HEK293 (cell line): ENCODE measurements at regions not wholly inside any gene's neighbourhood (a gene's known extent, or its start where the extent isn't known, plus 50 kb on each side); places are given as distances from the start of the nearest gene placed in this dataset.

Source experiments
- CTCF ChIA-PET: fragments of 350-600 bp; formaldehyde crosslinking; extraction: SDS; loops from one replicate; lab custom pipeline; 2021; ENCODE audit warnings: antibody characterized with exemption; lab: Yijun Ruan, JAX
- POLR2A ChIA-PET: fragments of 300-600 bp; formaldehyde crosslinking; extraction: SDS; loops from one replicate; lab custom pipeline; 2020; ENCODE audit warnings: antibody characterized with exemption, inconsistent platforms; lab: Yijun Ruan, JAX
- H3K27ac ChIP-seq: fragments of 200-500 bp; sonication (Bioruptor generic); 2 replicates; pipeline ENCODE4 v1.5.1; 2014; ENCODE audit warnings: low read depth, low read length, control low read depth, inconsistent platforms; ENCODE audit errors: extremely low read depth
- H3K36me3 ChIP-seq, 2 experiments: fragments of 200-500 bp in 1 of 2; sonication (Bioruptor generic) in 1 of 2; 1 replicate in 1 of 2; 2 replicates in 1 of 2; pipeline ENCODE4 v1.5.1; 2014 to 2017; ENCODE audit warnings: inconsistent platforms in 2 of 2, low read length in 2 of 2; ENCODE audit not compliant: control insufficient read depth in 2 of 2, insufficient read depth in 1 of 2
- H3K4me1 ChIP-seq: fragments of 200-500 bp; sonication (Bioruptor generic); 2 replicates; pipeline ENCODE4 v1.5.1; 2014; ENCODE audit warnings: mild to moderate bottlenecking, low read length, inconsistent platforms; ENCODE audit not compliant: control insufficient read depth, insufficient read depth
- H3K4me3 ChIP-seq: 2 replicates; pipeline ENCODE4 v1.5.1; 2011; ENCODE audit warnings: low read depth, mild to moderate bottlenecking, control low read depth, low read length, moderate library complexity
- H3K9me3 ChIP-seq: fragments of 200-500 bp; sonication (Bioruptor generic); 2 replicates; pipeline ENCODE4 v1.5.1; 2014; ENCODE audit warnings: low read depth, low read length, inconsistent platforms; ENCODE audit not compliant: control insufficient read depth, insufficient read depth
- GLIS1 ChIP-seq: fragments of 450-650 bp; formaldehyde crosslinking; IDR thresholded peaks from 2 replicates; pipeline ENCODE4 v1.5.1; 2016; ENCODE audit warnings: missing biosample characterization, missing genetic modification characterization
- MZF1 ChIP-seq: fragments of 450-650 bp; formaldehyde crosslinking; IDR thresholded peaks from 2 replicates; pipeline ENCODE4 v1.5.1; 2017; ENCODE audit warnings: missing biosample characterization, missing genetic modification characterization, borderline replicate concordance
- SP7 ChIP-seq: fragments of 450-650 bp; formaldehyde crosslinking; IDR thresholded peaks from 2 replicates; pipeline ENCODE4 v1.5.1; 2016; ENCODE audit warnings: missing biosample characterization, missing genetic modification characterization
- TRIM28 ChIP-seq: IDR thresholded peaks from 2 replicates; pipeline ENCODE4 v1.6.1; 2011; ENCODE audit warnings: low read length, control low read depth, borderline replicate concordance
- YY1 ChIP-seq: fragments of 450-650 bp; formaldehyde crosslinking; IDR thresholded peaks from 2 replicates; pipeline ENCODE4 v1.5.1; 2018; ENCODE audit warnings: missing biosample characterization, missing genetic modification characterization
- ZBTB8A ChIP-seq: fragments of 450-650 bp; formaldehyde crosslinking; IDR thresholded peaks from 2 replicates; pipeline ENCODE4 v1.5.1; 2016; ENCODE audit warnings: missing biosample characterization, missing genetic modification characterization
- ZEB2 ChIP-seq: fragments of 450-650 bp; formaldehyde crosslinking; IDR thresholded peaks from 2 replicates; pipeline ENCODE4 v1.5.1; 2016; ENCODE audit warnings: missing biosample characterization, missing genetic modification characterization
- ZNF121 ChIP-seq: fragments of 450-650 bp; formaldehyde crosslinking; IDR thresholded peaks from 2 replicates; pipeline ENCODE4 v1.5.1; 2016; ENCODE audit warnings: missing biosample characterization, missing genetic modification characterization
- ZNF132 ChIP-seq: fragments of 450-650 bp; formaldehyde crosslinking; IDR thresholded peaks from 2 replicates; pipeline ENCODE4 v1.5.1; 2017; ENCODE audit warnings: missing biosample characterization, missing genetic modification characterization, borderline replicate concordance
- ZNF140 ChIP-seq: fragments of 450-650 bp; formaldehyde crosslinking; IDR thresholded peaks from 2 replicates; pipeline ENCODE4 v1.5.1; 2016; ENCODE audit warnings: missing biosample characterization, missing genetic modification characterization
- ZNF16 ChIP-seq: fragments of 450-650 bp; formaldehyde crosslinking; IDR thresholded peaks from 2 replicates; pipeline ENCODE4 v1.5.1; 2016; ENCODE audit warnings: low read depth, missing biosample characterization, missing genetic modification characterization
- ZNF2 ChIP-seq: fragments of 450-650 bp; formaldehyde crosslinking; IDR thresholded peaks from 2 replicates; pipeline ENCODE4 v1.5.1; 2016; ENCODE audit warnings: missing biosample characterization, missing genetic modification characterization
- ZNF274 ChIP-seq, 2 experiments: fragments of 200-500 bp in 1 of 2; fragments of 450-650 bp in 1 of 2; sonication (Bioruptor generic) in 1 of 2; formaldehyde crosslinking in 1 of 2; IDR thresholded peaks; 2 replicates each; pipeline versions ENCODE4 v1.5.1 to v1.6.1; 2014 to 2016; ENCODE audit warnings: borderline replicate concordance in 1 of 2, inconsistent platforms in 1 of 2, low read length in 1 of 2, missing biosample characterization in 1 of 2, missing genetic modification characterization in 1 of 2
- ZNF335 ChIP-seq: fragments of 450-650 bp; formaldehyde crosslinking; conservative IDR thresholded peaks from 2 replicates; pipeline ENCODE4 v1.5.1; 2016; ENCODE audit warnings: missing biosample characterization, missing genetic modification characterization
- ZNF350 ChIP-seq: fragments of 450-650 bp; formaldehyde crosslinking; IDR thresholded peaks from 2 replicates; pipeline ENCODE4 v1.5.0; 2017; ENCODE audit warnings: missing biosample characterization, mild to moderate bottlenecking, missing genetic modification characterization
- ZNF416 ChIP-seq: fragments of 450-650 bp; formaldehyde crosslinking; IDR thresholded peaks from 2 replicates; pipeline ENCODE4 v1.5.1; 2016; ENCODE audit warnings: missing biosample characterization, missing genetic modification characterization
- ZNF501 ChIP-seq: fragments of 450-650 bp; formaldehyde crosslinking; IDR thresholded peaks from 2 replicates; pipeline ENCODE4 v1.5.1; 2016; ENCODE audit warnings: missing biosample characterization, missing genetic modification characterization
- ZNF514 ChIP-seq: fragments of 450-650 bp; formaldehyde crosslinking; IDR thresholded peaks from 2 replicates; pipeline ENCODE4 v1.5.1; 2016; ENCODE audit warnings: missing biosample characterization, missing genetic modification characterization
- ZNF610 ChIP-seq: fragments of 450-650 bp; formaldehyde crosslinking; IDR thresholded peaks from 2 replicates; pipeline ENCODE4 v1.5.1; 2016; ENCODE audit warnings: missing biosample characterization, missing genetic modification characterization, borderline replicate concordance
- ZNF747 ChIP-seq: fragments of 450-650 bp; formaldehyde crosslinking; IDR thresholded peaks from 2 replicates; pipeline ENCODE4 v1.5.1; 2016; ENCODE audit warnings: missing biosample characterization, missing genetic modification characterization
- ZNF76 ChIP-seq: fragments of 450-650 bp; formaldehyde crosslinking; IDR thresholded peaks from 2 replicates; pipeline ENCODE4; 2016; ENCODE audit warnings: low read depth, missing biosample characterization, missing genetic modification characterization, borderline replicate concordance
- ZNF777 ChIP-seq: fragments of 450-650 bp; formaldehyde crosslinking; IDR thresholded peaks from 2 replicates; pipeline ENCODE4 v1.5.1; 2017; ENCODE audit warnings: missing biosample characterization, missing genetic modification characterization, borderline replicate concordance
- ZSCAN16 ChIP-seq: fragments of 450-650 bp; formaldehyde crosslinking; IDR thresholded peaks from 2 replicates; pipeline ENCODE4 v1.5.1; 2016; ENCODE audit warnings: missing biosample characterization, missing genetic modification characterization
- TF ChIP-seq, protein P1 (sequence below): fragments of 450-650 bp; formaldehyde crosslinking; IDR thresholded peaks from 2 replicates; pipeline ENCODE4 v1.5.1; 2016; ENCODE audit warnings: missing biosample characterization, missing genetic modification characterization
- TF ChIP-seq, protein P2 (sequence below): fragments of 450-650 bp; formaldehyde crosslinking; IDR thresholded peaks from 2 replicates; pipeline ENCODE4 v1.5.1; 2016; ENCODE audit warnings: missing biosample characterization, missing genetic modification characterization, low read depth
- TF ChIP-seq, protein P3 (sequence below): fragments of 450-650 bp; formaldehyde crosslinking; IDR thresholded peaks from 2 replicates; pipeline ENCODE4 v1.5.1; 2016; ENCODE audit warnings: missing biosample characterization, missing genetic modification characterization
- TF ChIP-seq, protein P4 (sequence below): fragments of 450-650 bp; formaldehyde crosslinking; IDR thresholded peaks from 2 replicates; pipeline ENCODE4 v1.5.1; 2017; ENCODE audit warnings: missing biosample characterization, missing genetic modification characterization

DNA sequence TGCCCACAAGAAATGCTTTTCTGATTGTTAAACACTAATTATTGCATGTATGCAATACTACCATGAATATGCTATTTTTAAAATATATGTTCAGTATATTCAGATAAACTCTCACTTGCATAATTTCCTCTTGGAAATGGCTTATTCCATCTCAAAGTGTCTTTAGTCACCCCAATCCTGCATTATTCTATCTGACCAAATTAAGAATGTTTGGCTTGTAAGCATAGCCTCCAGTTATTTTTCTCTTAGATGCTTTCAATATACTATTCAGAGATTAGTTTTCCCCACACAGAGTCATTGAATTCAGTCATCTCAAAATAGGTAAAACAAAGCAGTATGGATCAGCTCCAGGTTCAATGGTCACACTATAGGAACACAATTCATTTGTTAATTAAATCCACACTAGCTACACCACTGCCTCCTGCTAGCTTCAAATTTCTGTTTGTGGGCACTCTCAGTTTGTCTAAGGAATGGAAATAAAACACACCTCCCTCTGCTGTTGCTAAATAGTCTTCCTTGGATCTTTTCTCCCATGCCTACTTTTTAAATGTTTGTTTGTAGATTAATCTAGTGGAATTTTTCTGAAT lies 134.6 kb upstream of the TBCA start (continued):
- no peak for TF ChIP-seq ZNF501 (tag by site-specific recombination)
- TF ChIP-seq, protein P1, sequence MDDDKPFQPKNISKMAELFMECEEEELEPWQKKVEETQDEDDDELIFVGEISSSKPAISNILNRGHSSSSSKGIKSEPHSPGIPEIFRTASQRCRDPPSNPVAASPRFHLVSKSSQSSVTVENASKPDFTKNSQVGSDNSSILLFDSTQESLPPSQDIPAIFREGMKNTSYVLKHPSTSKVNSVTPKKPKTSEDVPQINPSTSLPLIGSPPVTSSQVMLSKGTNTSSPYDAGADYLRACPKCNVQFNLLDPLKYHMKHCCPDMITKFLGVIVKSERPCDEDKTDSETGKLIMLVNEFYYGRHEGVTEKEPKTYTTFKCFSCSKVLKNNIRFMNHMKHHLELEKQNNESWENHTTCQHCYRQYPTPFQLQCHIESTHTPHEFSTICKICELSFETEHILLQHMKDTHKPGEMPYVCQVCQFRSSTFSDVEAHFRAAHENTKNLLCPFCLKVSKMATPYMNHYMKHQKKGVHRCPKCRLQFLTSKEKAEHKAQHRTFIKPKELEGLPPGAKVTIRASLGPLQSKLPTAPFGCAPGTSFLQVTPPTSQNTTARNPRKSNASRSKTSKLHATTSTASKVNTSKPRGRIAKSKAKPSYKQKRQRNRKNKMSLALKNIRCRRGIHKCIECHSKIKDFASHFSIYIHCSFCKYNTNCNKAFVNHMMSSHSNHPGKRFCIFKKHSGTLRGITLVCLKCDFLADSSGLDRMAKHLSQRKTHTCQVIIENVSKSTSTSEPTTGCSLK = no peak
- no peak for TF ChIP-seq ZNF274 (IDR thresholded peaks at IDR 0.05; ENCODE audit: low read length)
- no peak for TF ChIP-seq ZNF274 (tag by site-specific recombination; IDR thresholded peaks at IDR 0.05; ENCODE audit: borderline replicate concordance)
- TF ChIP-seq, protein P2, sequence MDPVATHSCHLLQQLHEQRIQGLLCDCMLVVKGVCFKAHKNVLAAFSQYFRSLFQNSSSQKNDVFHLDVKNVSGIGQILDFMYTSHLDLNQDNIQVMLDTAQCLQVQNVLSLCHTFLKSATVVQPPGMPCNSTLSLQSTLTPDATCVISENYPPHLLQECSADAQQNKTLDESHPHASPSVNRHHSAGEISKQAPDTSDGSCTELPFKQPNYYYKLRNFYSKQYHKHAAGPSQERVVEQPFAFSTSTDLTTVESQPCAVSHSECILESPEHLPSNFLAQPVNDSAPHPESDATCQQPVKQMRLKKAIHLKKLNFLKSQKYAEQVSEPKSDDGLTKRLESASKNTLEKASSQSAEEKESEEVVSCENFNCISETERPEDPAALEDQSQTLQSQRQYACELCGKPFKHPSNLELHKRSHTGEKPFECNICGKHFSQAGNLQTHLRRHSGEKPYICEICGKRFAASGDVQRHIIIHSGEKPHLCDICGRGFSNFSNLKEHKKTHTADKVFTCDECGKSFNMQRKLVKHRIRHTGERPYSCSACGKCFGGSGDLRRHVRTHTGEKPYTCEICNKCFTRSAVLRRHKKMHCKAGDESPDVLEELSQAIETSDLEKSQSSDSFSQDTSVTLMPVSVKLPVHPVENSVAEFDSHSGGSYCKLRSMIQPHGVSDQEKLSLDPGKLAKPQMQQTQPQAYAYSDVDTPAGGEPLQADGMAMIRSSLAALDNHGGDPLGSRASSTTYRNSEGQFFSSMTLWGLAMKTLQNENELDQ (tag by site-specific recombination) = no peak
- TF ChIP-seq ZNF514 = no peak
- no peak for TF ChIP-seq ZNF610
- no peak for TF ChIP-seq ZNF416 (tag by site-specific recombination)
- TF ChIP-seq ZNF747 = no peak
- TF ChIP-seq, all 188 proteins: peak for 0

DNA sequence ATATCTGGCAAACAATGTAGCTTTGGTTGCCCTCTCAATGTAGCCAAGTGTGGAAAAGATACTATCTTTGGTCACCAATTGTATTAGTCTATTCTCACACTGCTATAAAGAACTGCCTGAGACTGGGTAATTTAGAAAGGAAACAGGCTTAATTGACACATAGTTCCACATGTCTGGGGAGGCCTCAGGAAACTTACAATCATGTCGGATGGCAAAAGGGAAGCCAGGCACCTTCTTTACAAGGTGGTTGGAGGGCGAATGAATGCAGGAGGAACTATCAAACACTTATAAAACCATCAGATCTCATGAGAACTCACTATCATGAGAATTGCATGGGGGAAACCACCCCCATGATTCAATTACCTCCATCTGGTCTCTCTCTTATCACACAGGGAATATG lies 133.1 kb upstream of the TBCA start:
- no peak overlapping the region for H3K27ac ChIP-seq
- CTCF ChIA-PET = no interaction called here
- H3K36me3 ChIP-seq = no peaks in the 10 kb centered on the region
- TF ChIP-seq SP7 (tag by site-specific recombination) (no peak), ZNF76 (0 out of 2 replicates have a peak, but pooled peaks have one; percentile 0), ZNF2 (tag by site-specific recombination) (0 out of 2 replicates have a peak, but pooled peaks have one; percentile 1)
- 0 out of 2 replicates have a peak, but pooled peaks cover 3% of the 10 kb centered on the region for H3K4me1 ChIP-seq
- H3K9me3 ChIP-seq = no peaks in the 10 kb centered on the region
- POLR2A ChIA-PET = no interaction called here
- no peak overlapping the region for H3K4me3 ChIP-seq

DNA sequence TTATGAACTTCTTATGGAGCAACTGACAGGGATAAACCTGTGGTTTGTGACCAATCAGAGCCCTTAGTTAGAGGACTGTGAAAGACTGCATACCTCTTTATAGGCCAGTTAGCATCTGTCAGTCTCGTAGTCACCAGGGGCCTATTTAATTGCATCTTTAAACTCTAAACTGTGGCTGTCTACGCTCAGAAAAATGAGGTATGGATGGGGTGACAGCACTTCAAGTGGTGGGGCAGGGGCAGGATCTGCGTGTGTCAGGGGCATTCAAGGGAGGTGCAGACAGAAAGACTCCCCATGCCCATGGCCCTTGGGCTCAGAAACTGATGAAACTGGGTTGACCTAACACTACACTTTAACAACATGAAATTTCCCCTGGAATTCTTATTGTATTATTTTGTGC lies 132.6 kb upstream of the TBCA start:
- Histone ChIP-seq H3K27ac (no peak overlapping the region), H3K9me3 (no peaks in the 10 kb centered on the region), H3K36me3 (no peaks in the 10 kb centered on the region), H3K4me3 (no peak overlapping the region), H3K4me1 (0 out of 2 replicates have a peak, but pooled peaks cover 3% of the 10 kb centered on the region)
- POLR2A ChIA-PET = no interaction called here
- CTCF ChIA-PET = no interaction called here
- peak; percentile 57; the same call in 1 of the 2 replicates for TF ChIP-seq GLIS1 (tag by site-specific recombination)
- TF ChIP-seq, protein P3, sequence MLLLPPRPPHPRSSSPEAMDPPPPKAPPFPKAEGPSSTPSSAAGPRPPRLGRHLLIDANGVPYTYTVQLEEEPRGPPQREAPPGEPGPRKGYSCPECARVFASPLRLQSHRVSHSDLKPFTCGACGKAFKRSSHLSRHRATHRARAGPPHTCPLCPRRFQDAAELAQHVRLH (tag by site-specific recombination) = no peak
- TF ChIP-seq ZNF350 = 0 out of 2 replicates have a peak, but pooled peaks have one; percentile 17
- no peak for TF ChIP-seq ZNF335 (tag by site-specific recombination)
- TF ChIP-seq ZNF777 = no peak
- no peak for TF ChIP-seq ZNF16 (tag by site-specific recombination)
- TF ChIP-seq MZF1 = peak; percentile 43; the same call in 1 of the 2 replicates
- TF ChIP-seq TRIM28 = no peak
- TF ChIP-seq ZNF610 = peak; percentile 23; the same call in 1 of the 2 replicates
- TF ChIP-seq ZSCAN16 = no peak
- TF ChIP-seq ZEB2 (tag by site-specific recombination) = no peak
- TF ChIP-seq YY1 (tag by site-specific recombination) = no peak
- no peak for TF ChIP-seq ZNF132 (tag by site-specific recombination)
- 0 out of 2 replicates have a peak, but pooled peaks have one; percentile 18 for TF ChIP-seq ZNF121
- peak; percentile 59; the same call in 1 of the 2 replicates for TF ChIP-seq ZNF140 (tag by site-specific recombination)
- peak; percentile 38; the same call in 1 of the 2 replicates for TF ChIP-seq ZBTB8A (tag by site-specific recombination)
- TF ChIP-seq, protein P4, sequence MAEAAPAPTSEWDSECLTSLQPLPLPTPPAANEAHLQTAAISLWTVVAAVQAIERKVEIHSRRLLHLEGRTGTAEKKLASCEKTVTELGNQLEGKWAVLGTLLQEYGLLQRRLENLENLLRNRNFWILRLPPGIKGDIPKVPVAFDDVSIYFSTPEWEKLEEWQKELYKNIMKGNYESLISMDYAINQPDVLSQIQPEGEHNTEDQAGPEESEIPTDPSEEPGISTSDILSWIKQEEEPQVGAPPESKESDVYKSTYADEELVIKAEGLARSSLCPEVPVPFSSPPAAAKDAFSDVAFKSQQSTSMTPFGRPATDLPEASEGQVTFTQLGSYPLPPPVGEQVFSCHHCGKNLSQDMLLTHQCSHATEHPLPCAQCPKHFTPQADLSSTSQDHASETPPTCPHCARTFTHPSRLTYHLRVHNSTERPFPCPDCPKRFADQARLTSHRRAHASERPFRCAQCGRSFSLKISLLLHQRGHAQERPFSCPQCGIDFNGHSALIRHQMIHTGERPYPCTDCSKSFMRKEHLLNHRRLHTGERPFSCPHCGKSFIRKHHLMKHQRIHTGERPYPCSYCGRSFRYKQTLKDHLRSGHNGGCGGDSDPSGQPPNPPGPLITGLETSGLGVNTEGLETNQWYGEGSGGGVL (tag by site-specific recombination) = no peak
